NT2/D1 (cell line): ENCODE measurements at regions not wholly inside any gene's neighbourhood (a gene's known extent, or its start where the extent isn't known, plus 50 kb on each side); places are given as distances from the start of the nearest gene placed in this dataset.

Source experiments
- DNase-seq: peaks from one replicate; pipeline ENCODE4 v3.0.0-alpha.2; 2011; ENCODE audit warnings: low read depth, low spot score
- H3K27me3 ChIP-seq: 2 replicates; pipeline ENCODE4 v1.6.0; 2011; ENCODE audit warnings: mild to moderate bottlenecking; ENCODE audit not compliant: insufficient read length, insufficient read depth
- H3K36me3 ChIP-seq: 2 replicates; pipeline ENCODE4 v1.6.1; 2011; ENCODE audit warnings: mild to moderate bottlenecking, low read length, mixed read lengths; ENCODE audit not compliant: insufficient read depth, insufficient read length
- H3K4me1 ChIP-seq: 2 replicates; pipeline ENCODE4 v1.5.1; 2011; ENCODE audit not compliant: insufficient read depth, insufficient read length
- H3K4me3 ChIP-seq: 2 replicates; pipeline ENCODE4 v1.5.1; 2011; ENCODE audit warnings: low read depth; ENCODE audit not compliant: insufficient read length
- H3K9ac ChIP-seq: 2 replicates; pipeline ENCODE4 v1.6.0; 2011; ENCODE audit warnings: low read depth; ENCODE audit not compliant: insufficient read length
- H3K9me3 ChIP-seq: 2 replicates; pipeline ENCODE4 v1.5.1; 2011; ENCODE audit warnings: mild to moderate bottlenecking, low read length; ENCODE audit not compliant: insufficient read depth
- SUZ12 ChIP-seq: IDR thresholded peaks from 2 replicates; pipeline ENCODE4 v1.6.1; 2011; ENCODE audit not compliant: insufficient read length, insufficient read depth; ENCODE audit errors: extremely low read depth
- YY1 ChIP-seq: IDR thresholded peaks from 2 replicates; pipeline ENCODE4 v1.6.1; 2011; ENCODE audit not compliant: insufficient read length, insufficient read depth
- ZNF274 ChIP-seq: IDR thresholded peaks from 2 replicates; pipeline ENCODE4 v1.6.1; 2011; ENCODE audit warnings: mild to moderate bottlenecking, low read depth, low read length

GRCh38 chr2:103103678-103104077 is 341.8 kb downstream of the TMEM182 start:
- no peaks in the 10 kb centered on the region for H3K36me3 ChIP-seq
- H3K9ac ChIP-seq, result no peak overlapping the region
- DNase-seq, result no peak
- H3K27me3 ChIP-seq, result no peaks in the 10 kb centered on the region
- TF ChIP-seq YY1 (no peak), SUZ12 (no peak), ZNF274 (no peak)
- no peak overlapping the region for H3K4me3 ChIP-seq
- H3K4me1 ChIP-seq, result no peaks in the 10 kb centered on the region
- no peaks in the 10 kb centered on the region for H3K9me3 ChIP-seq

GRCh38 chr2:103119352-103119751 is 357.5 kb downstream of the TMEM182 start:
- Histone ChIP-seq H3K9me3 (no peaks in the 10 kb centered on the region), H3K27me3 (no peaks in the 10 kb centered on the region), H3K4me1 (no peaks in the 10 kb centered on the region), H3K9ac (no peak overlapping the region), H3K4me3 (no peak overlapping the region), H3K36me3 (no peaks in the 10 kb centered on the region)
- no peak for TF ChIP-seq YY1
- TF ChIP-seq SUZ12, result no peak
- TF ChIP-seq ZNF274, result no peak
- DNase-seq, result no peak

- H3K4me3 ChIP-seq, result no peak overlapping the region
- H3K36me3 ChIP-seq, result no peaks in the 10 kb centered on the region
- no peak for DNase-seq
- no peak overlapping the region for H3K9ac ChIP-seq
- TF ChIP-seq ZNF274 (no peak), SUZ12 (no peak), YY1 (no peak)
- H3K4me1 ChIP-seq, result no peaks in the 10 kb centered on the region
- H3K27me3 ChIP-seq, result no peaks in the 10 kb centered on the region
- H3K9me3 ChIP-seq, result no peaks in the 10 kb centered on the region
These were observed 359.3 kb downstream of the TMEM182 start for GRCh38 chr2:103121106-103121505.

- H3K9ac ChIP-seq, result no peak overlapping the region
- H3K4me3 ChIP-seq, result no peak overlapping the region
- H3K4me1 ChIP-seq, result no peaks in the 10 kb centered on the region
- H3K36me3 ChIP-seq, result no peaks in the 10 kb centered on the region
- no peak for TF ChIP-seq YY1
- no peak for TF ChIP-seq ZNF274
- TF ChIP-seq SUZ12, result no peak
- no peak for DNase-seq
- no peaks in the 10 kb centered on the region for H3K27me3 ChIP-seq
- H3K9me3 ChIP-seq, result no peaks in the 10 kb centered on the region
These were observed 361.7 kb downstream of the TMEM182 start for GRCh38 chr2:103123516-103123915.

- no peaks in the 10 kb centered on the region for H3K9me3 ChIP-seq
- H3K36me3 ChIP-seq, result no peaks in the 10 kb centered on the region
- H3K27me3 ChIP-seq, result no peaks in the 10 kb centered on the region
- no peak overlapping the region for H3K4me3 ChIP-seq
- H3K9ac ChIP-seq, result no peak overlapping the region
- no peak for DNase-seq
- H3K4me1 ChIP-seq, result no peaks in the 10 kb centered on the region
- TF ChIP-seq ZNF274 (no peak), YY1 (no peak), SUZ12 (no peak)
These were observed 369.0 kb downstream of the TMEM182 start for GRCh38 chr2:103130857-103131256.

- Histone ChIP-seq H3K36me3 (no peaks in the 10 kb centered on the region), H3K9ac (no peak overlapping the region), H3K27me3 (no peaks in the 10 kb centered on the region), H3K4me3 (no peak overlapping the region), H3K4me1 (no peaks in the 10 kb centered on the region), H3K9me3 (no peaks in the 10 kb centered on the region)
- no peak for TF ChIP-seq SUZ12
- TF ChIP-seq ZNF274, result no peak
- no peak for TF ChIP-seq YY1
- DNase-seq, result no peak
These were observed 370.8 kb downstream of the TMEM182 start for GRCh38 chr2:103132536-103133217.

GRCh38 chr2:103135679-103136078 is 373.8 kb downstream of the TMEM182 start:
- no peaks in the 10 kb centered on the region for H3K27me3 ChIP-seq
- H3K9me3 ChIP-seq, result no peaks in the 10 kb centered on the region
- no peak overlapping the region for H3K4me3 ChIP-seq
- no peaks in the 10 kb centered on the region for H3K4me1 ChIP-seq
- H3K9ac ChIP-seq, result no peak overlapping the region
- no peak for TF ChIP-seq ZNF274
- no peak for TF ChIP-seq YY1
- TF ChIP-seq SUZ12, result no peak
- DNase-seq, result no peak
- H3K36me3 ChIP-seq, result no peaks in the 10 kb centered on the region
